ENCODE measurements at regions not wholly inside any gene's neighbourhood (a gene's known extent, or its start where the extent isn't known, plus 50 kb on each side); places are given as distances from the start of the nearest gene placed in this dataset.
A peak's percentile ranks its signal among the peaks of the same experiment; 100 is the strongest.
"Not testable (repeated sequence)": the region's sequence is repeated elsewhere in the genome, so short reads cannot be mapped to it uniquely, and the experiment has no call there.

DNA sequence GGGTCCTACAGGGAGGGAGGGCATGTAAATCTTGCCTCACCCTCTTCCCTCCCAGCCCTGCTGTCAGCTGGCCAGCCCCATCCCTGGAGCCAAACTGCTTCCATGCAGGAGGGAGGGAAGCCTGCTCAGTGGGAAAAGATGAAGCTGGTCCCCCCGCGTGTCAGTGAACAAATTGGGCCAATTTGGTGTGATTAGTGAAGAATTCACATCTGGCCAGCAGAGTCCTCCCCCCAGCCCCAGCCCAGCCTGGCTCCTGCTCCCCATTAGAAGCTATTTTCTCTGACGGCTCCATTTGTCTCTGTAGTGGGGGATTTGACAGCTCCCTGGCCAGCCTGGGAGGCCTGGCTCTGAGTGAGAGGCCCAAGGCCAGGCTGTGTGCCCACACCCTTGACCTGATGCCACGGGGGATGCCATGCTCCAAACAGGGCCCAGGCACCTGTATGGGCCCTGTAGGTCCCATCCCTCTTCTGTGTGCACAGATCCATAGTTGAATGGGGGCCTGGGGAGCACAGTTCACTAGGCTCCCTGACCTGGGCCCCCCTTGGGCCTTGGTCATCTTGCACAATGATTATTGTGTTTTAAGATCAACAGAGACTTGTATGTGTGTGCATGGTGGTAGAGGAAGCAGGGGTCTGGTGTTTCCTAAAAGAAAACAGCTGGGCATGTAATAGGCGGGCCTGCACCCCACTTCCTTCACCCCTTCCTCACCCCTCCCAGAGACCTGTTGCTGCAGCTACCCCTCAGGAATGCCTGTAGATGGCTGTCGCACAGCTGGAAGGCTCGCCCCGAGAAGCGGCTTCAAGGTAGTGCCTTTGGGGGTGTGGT, 50.7 kb upstream of the TAC4 start:
- DNase-seq (no peak), ATAC-seq (no peak)
- Histone ChIP-seq H3K9me3 (no peaks in the 10 kb centered on the region), H3K27me3 (peaks cover 0 to 4% of the 10 kb centered on the region in 2 donors), H3K36me3 (replicated peaks in 1 of 2; ENCODE audit: insufficient read depth in 1 of 2, low read depth in 2 of 2) (no peaks in the 10 kb centered on the region), H3K27ac (no peak overlapping the region), H3K4me1 (peaks cover 10% of the 10 kb centered on the region), H3K4me3 (no peak overlapping the region)
- intact Hi-C loops (cut with DNase I): no loop called here
- 69 to 72% methylated on average over 7 to 9 of the region's 9 CpGs for WGBS, 2 donors
- TF ChIP-seq POLR2A (IDR thresholded peaks at IDR 0.05): no peak
- TF ChIP-seq, protein P1, sequence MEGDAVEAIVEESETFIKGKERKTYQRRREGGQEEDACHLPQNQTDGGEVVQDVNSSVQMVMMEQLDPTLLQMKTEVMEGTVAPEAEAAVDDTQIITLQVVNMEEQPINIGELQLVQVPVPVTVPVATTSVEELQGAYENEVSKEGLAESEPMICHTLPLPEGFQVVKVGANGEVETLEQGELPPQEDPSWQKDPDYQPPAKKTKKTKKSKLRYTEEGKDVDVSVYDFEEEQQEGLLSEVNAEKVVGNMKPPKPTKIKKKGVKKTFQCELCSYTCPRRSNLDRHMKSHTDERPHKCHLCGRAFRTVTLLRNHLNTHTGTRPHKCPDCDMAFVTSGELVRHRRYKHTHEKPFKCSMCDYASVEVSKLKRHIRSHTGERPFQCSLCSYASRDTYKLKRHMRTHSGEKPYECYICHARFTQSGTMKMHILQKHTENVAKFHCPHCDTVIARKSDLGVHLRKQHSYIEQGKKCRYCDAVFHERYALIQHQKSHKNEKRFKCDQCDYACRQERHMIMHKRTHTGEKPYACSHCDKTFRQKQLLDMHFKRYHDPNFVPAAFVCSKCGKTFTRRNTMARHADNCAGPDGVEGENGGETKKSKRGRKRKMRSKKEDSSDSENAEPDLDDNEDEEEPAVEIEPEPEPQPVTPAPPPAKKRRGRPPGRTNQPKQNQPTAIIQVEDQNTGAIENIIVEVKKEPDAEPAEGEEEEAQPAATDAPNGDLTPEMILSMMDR (IDR thresholded peaks at IDR 0.05): no peak

DNA sequence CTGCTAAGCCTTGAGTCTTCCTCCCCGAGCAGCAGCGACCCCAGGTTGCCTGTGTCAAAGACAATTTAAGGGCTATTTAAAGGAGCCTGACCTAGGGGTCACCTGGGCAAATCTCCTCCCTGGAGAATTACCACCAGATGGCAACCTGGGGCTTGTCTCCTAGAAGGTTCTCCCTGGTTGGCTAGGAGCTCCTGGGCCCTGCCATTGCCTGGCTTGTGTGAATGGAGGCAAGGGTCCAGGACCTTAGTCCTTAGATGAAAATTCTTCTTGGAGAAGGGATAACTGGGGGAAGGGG, 51.3 kb upstream of the TAC4 start:
- no peak for ATAC-seq
- DNase-seq: no peak
- TF ChIP-seq, protein P1 (IDR thresholded peaks at IDR 0.05): peak in 3 of 7 experiments; percentile 9 to 12 (median 9)
- TF ChIP-seq POLR2A (IDR thresholded peaks at IDR 0.05): no peak

DNA sequence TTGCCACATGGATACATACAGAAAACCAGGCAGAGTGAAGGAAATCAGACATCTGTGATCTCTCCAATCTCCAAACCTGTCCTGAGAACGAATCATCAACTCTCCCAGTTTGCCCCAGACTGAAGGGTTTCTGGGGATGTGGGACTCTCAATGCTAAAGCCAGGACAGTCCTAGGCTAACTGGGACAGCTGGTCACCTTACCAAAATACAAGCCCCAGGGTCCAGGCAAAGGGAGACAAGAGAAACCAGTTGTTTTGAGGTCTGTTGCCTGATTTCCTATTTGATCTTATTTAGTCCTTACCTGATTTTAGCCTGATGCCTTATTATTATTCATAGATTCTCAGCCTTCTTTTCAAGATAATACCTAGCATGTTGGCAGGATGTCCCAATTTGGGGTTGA, 51.7 kb upstream of the TAC4 start:
- intact Hi-C loops (cut with DNase I): no loop called here
- H3K27me3 ChIP-seq: peaks cover 0 to 4% of the 10 kb centered on the region in 2 donors
- TF ChIP-seq, protein P1 (IDR thresholded peaks at IDR 0.05): no peak
- TF ChIP-seq POLR2A (IDR thresholded peaks at IDR 0.05): no peak
- H3K4me3 ChIP-seq: no peak overlapping the region
- WGBS, 2 donors: 0 to 50% methylated on average over 1 of the region's 1 CpG
- ATAC-seq: no peak
- DNase-seq: no peak
- H3K9me3 ChIP-seq: no peaks in the 10 kb centered on the region
- H3K27ac ChIP-seq: no peak overlapping the region
- H3K4me1 ChIP-seq: peaks cover 10% of the 10 kb centered on the region
- no peaks in the 10 kb centered on the region for H3K36me3 ChIP-seq (replicated peaks in 1 of 2; ENCODE audit: insufficient read depth in 1 of 2, low read depth in 2 of 2)

More for the DNA sequence above, 51.3 kb upstream of the TAC4 start:
- Histone ChIP-seq H3K27ac (no peak overlapping the region), H3K9me3 (no peaks in the 10 kb centered on the region), H3K4me1 (peaks cover 10% of the 10 kb centered on the region), H3K36me3 (replicated peaks in 1 of 2; ENCODE audit: insufficient read depth in 1 of 2, low read depth in 2 of 2) (no peaks in the 10 kb centered on the region), H3K27me3 (peaks cover 0 to 4% of the 10 kb centered on the region in 2 donors), H3K4me3 (no peak overlapping the region)
- intact Hi-C loops (cut with DNase I): no loop called here
- WGBS, 2 donors: 70 to 78% methylated on average over 2 of the region's 2 CpGs

DNA sequence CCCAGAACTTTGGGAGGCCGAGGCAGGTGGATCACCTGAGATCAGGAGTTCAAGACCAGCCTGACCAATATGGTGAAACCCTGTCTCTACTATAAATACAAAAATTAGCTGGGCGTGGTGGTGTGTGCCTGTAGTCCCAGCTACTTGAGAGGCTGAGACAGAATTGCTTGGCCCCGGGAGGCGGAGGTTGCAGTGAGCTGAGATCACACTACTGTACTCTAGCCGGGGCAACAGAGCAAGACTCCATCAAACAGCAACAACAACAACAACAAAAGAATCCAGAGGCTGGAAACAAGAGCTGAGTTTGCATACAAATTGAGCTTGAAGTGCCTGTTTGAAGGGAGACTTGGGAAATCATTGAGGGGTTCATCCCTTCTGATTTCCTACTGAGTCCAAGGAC, 52.9 kb upstream of the TAC4 start:
- ATAC-seq; H3K4me3 ChIP-seq; H3K27me3 ChIP-seq; intact Hi-C loops (cut with DNase I); H3K36me3 ChIP-seq (replicated peaks in 1 of 2; ENCODE audit: insufficient read depth in 1 of 2, low read depth in 2 of 2); H3K9me3 ChIP-seq; DNase-seq; H3K27ac ChIP-seq: not testable (repeated sequence)
- WGBS, 2 donors: 82 to 86% methylated on average over 5 of the region's 5 CpGs
- peaks cover 10% of the 10 kb centered on the region for H3K4me1 ChIP-seq

DNA sequence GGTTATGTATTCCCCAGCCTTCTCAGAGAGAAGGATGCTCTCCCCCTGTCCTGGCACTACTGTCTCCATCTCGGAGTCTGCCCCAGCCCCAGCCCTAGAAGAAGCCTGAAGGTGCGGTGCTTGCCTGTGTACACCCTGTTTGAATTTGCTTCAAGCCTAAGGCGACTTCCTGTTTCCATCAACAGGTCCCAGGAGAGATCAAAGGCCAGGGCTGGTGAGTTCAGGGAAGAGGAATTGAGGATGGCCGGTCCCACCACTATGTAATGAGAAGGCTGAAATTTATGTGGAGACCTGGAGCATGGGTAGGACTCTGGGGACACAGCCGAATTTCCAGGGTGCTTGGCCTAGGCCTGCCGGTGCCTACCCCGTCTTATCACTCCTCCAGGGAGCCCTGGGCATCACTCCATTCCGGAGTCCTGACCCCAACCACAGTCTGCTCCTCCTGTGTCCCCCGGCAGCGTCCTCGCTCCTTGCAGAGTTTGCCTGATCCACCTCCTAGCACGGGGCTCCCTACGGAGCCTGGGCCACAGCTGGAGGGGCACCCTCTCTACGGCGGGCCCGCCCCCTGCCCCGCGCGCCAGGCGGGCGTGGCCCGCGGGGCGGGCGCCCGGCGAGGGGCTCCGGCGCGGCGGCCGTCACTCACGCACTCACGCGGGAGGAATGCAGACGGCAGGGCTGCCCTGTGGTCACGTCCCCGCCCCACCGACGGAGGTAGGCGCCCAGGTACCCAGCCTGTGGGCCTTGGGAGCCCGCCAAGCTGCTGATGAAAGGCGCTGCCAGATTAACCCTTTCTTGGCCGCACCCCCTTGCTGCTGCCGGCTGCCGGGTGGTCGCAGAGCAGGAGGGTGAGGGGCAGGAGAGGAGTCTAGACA, 53.8 kb upstream of the TAC4 start:
- no peaks in the 10 kb centered on the region for H3K36me3 ChIP-seq (replicated peaks in 1 of 2; ENCODE audit: insufficient read depth in 1 of 2, low read depth in 2 of 2)
- H3K4me3 ChIP-seq: no peak overlapping the region
- intact Hi-C loops (cut with DNase I): no loop called here
- no peak for TF ChIP-seq POLR2A (IDR thresholded peaks at IDR 0.05)
- TF ChIP-seq, protein P1 (IDR thresholded peaks at IDR 0.05): no peak
- no peaks in the 10 kb centered on the region for H3K9me3 ChIP-seq
- peaks cover 0 to 4% of the 10 kb centered on the region in 2 donors for H3K27me3 ChIP-seq
- DNase-seq (peak; percentile 30 to 60 (median 35)), ATAC-seq (peak; percentile 63)
- peaks cover 10% of the 10 kb centered on the region for H3K4me1 ChIP-seq
- no peak overlapping the region for H3K27ac ChIP-seq
- 15 to 32% methylated on average over 9 to 25 of the region's 47 CpGs for WGBS, 2 donors

All from body of pancreas (tissue), 4 donors.